K562 (cell line): ENCODE measurements at regions not wholly inside any gene's neighbourhood (a gene's known extent, or its start where the extent isn't known, plus 50 kb on each side); places are given as distances from the start of the nearest gene placed in this dataset.

Experiments used
- ATAC-seq: fragments of 200-7000 bp; cut with Tn5 transposase; 3 replicates; pipeline ENCODE4 v1.9.1; 2020; ENCODE audit warnings: moderate library complexity
- BruUV-seq: library from RNA; stranded (reverse); fragments of 400-500 nt; replicated peaks from 2 replicates; lab custom pipeline; 2021; lab: Mats Ljungman, UMichigan
- CTCF ChIA-PET: fragments of 300-600 bp; formaldehyde crosslinking; extraction: SDS; loops from one replicate; lab custom pipeline; 2021; ENCODE audit warnings: low intra/inter-chr PET ratio; lab: Yijun Ruan, JAX
- POLR2A ChIA-PET: fragments of 300-600, 350-650 bp; sonication (Branson Sonifier 250); formaldehyde crosslinking; extraction: SDS; loops from one replicate; lab custom pipeline; 2021; ENCODE audit warnings: antibody characterized with exemption, inconsistent platforms; lab: Yijun Ruan, JAX
- DNase-seq, 4 experiments: peaks; one replicate each; pipeline versions ENCODE4 v3.0.0 to v3.0.0-alpha.2; 2011 to 2018; ENCODE audit warnings: low spot score in 3 of 4, mixed read lengths in 3 of 4; ENCODE audit errors: extremely low read depth in 1 of 4
- FAIRE-seq: peaks from 2 replicates; lab custom pipeline; 2011; peaks lifted over from hg19 to GRCh38; lab: Jason Lieb, UNC
- H2AFZ ChIP-seq: 2 replicates; pipeline ENCODE4 v1.6.0; 2011; ENCODE audit warnings: low read depth, low read length, control low read depth, inconsistent platforms
- H3K27ac ChIP-seq: fragments of 200-600 bp; 3 replicates; pipeline ENCODE4 v1.8.0; 2011; ENCODE audit warnings: low read depth, mild to moderate bottlenecking, control low read depth, inconsistent platforms, low read length, moderate library complexity, mixed read lengths; ENCODE audit errors: extremely low read depth
- H3K27me3 ChIP-seq, 2 experiments: fragments of 300-600 bp in 1 of 2; 2 replicates in 1 of 2; 3 replicates in 1 of 2; pipeline versions ENCODE4 v1.6.0 to v1.8.0; 2011; ENCODE audit warnings: inconsistent platforms in 2 of 2, low read length in 2 of 2, mild to moderate bottlenecking in 1 of 2, mixed read lengths in 1 of 2, moderate library complexity in 1 of 2; ENCODE audit not compliant: control insufficient read depth in 2 of 2, insufficient read depth in 2 of 2
- H3K36me3 ChIP-seq: fragments of 300-600 bp; 3 replicates; pipeline ENCODE4 v1.8.0; 2011; ENCODE audit warnings: mild to moderate bottlenecking, low read length, inconsistent platforms; ENCODE audit not compliant: control insufficient read depth, insufficient read depth
- H3K4me1 ChIP-seq, 2 experiments: fragments of 200-600 bp in 1 of 2; replicated peaks in 1 of 2; 2 replicates in 1 of 2; 3 replicates in 1 of 2; pipeline versions ENCODE4 v1.5.1 to v1.8.0; 2011; ENCODE audit warnings: inconsistent platforms in 2 of 2, low read length in 2 of 2, mild to moderate bottlenecking in 1 of 2, mixed read lengths in 1 of 2, moderate library complexity in 1 of 2; ENCODE audit not compliant: control insufficient read depth in 2 of 2, insufficient read depth in 2 of 2
- H3K4me2 ChIP-seq: 2 replicates; pipeline ENCODE4 v1.6.1; 2011; ENCODE audit warnings: low read length, control low read depth, inconsistent platforms, mixed read lengths; ENCODE audit not compliant: insufficient read depth
- H3K4me3 ChIP-seq: fragments of 200-600 bp; sonication (generic), shearing (Covaris generic); 2 replicates; pipeline ENCODE4 v1.5.1; 2016; ENCODE audit warnings: control low read depth, inconsistent platforms
- H3K79me2 ChIP-seq: fragments of 200-600 bp; 3 replicates; pipeline ENCODE4 v1.8.0; 2011; ENCODE audit warnings: low read length, inconsistent platforms; ENCODE audit not compliant: control insufficient read depth, insufficient read depth
- H3K9ac ChIP-seq, 2 experiments: 2 replicates each; pipeline versions ENCODE4 v1.6.0 to v1.6.1; 2011; ENCODE audit warnings: low read depth in 2 of 2, low read length in 2 of 2, control low read depth in 1 of 2, inconsistent platforms in 1 of 2, mild to moderate bottlenecking in 1 of 2, mixed read lengths in 1 of 2; ENCODE audit not compliant: insufficient read depth in 1 of 2
- H3K9me1 ChIP-seq: one replicate; pipeline ENCODE4 v1.6.0; 2011; ENCODE audit warnings: inconsistent platforms, mild to moderate bottlenecking, low read length, moderate library complexity; ENCODE audit not compliant: control insufficient read depth, insufficient read depth
- H3K9me3 ChIP-seq: replicated peaks from 2 replicates; pipeline ENCODE4 v1.5.1; 2011; ENCODE audit warnings: low read depth, low read length, inconsistent platforms; ENCODE audit not compliant: control insufficient read depth, insufficient read depth
- H4K20me1 ChIP-seq: replicated peaks from 2 replicates; pipeline ENCODE4 v1.6.1; 2011; ENCODE audit warnings: low read length, inconsistent platforms, mixed read lengths; ENCODE audit not compliant: control insufficient read depth, insufficient read depth
- CHCHD3 ChIP-seq: fragments of 250-450 bp; sonication (Bioruptor Pico); IDR thresholded peaks from 2 replicates; pipeline ENCODE4 v2.1.2; 2022; ENCODE audit warnings: mild to moderate bottlenecking
- CTCFL ChIP-seq: IDR thresholded peaks from 2 replicates; pipeline ENCODE4 v1.6.1; 2011; ENCODE audit warnings: borderline replicate concordance, low read depth, mild to moderate bottlenecking, moderate library complexity, low read length; ENCODE audit not compliant: insufficient read depth, poor library complexity, severe bottlenecking
- EHMT2 ChIP-seq: fragments of 450-650 bp; IDR thresholded peaks from 2 replicates; pipeline ENCODE4 v1.6.1; 2018; ENCODE audit warnings: antibody characterized with exemption
- MAFG ChIP-seq: fragments of 450-650 bp; conservative IDR thresholded peaks from 2 replicates; pipeline ENCODE4 v1.6.1; 2016; ENCODE audit warnings: missing genetic modification characterization, missing compliant biosample characterization
- NFXL1 ChIP-seq: fragments of 450-650 bp; formaldehyde crosslinking; IDR thresholded peaks from 2 replicates; pipeline ENCODE4 v1.4.0; 2021; ENCODE audit warnings: mild to moderate bottlenecking
- NR4A1 ChIP-seq, 2 experiments: fragments of 250-450 bp in 1 of 2; fragments of 450-650 bp in 1 of 2; sonication (Bioruptor Pico) in 1 of 2; IDR thresholded peaks; 2 replicates each; pipeline versions ENCODE4 v1.4.0 to v1.6.1; 2016 to 2020; ENCODE audit warnings: mild to moderate bottlenecking in 2 of 2, missing compliant biosample characterization in 1 of 2, missing genetic modification characterization in 1 of 2, moderate library complexity in 1 of 2
- PREB ChIP-seq: sonication (generic); formaldehyde crosslinking; IDR thresholded peaks from 2 replicates; pipeline ENCODE4 v1.8.1; 2023; ENCODE audit warnings: mild to moderate bottlenecking, missing genetic modification reagents
- SRSF1 ChIP-seq: fragments of 200-400 bp; formaldehyde crosslinking; IDR thresholded peaks from 2 replicates; pipeline ENCODE4 v1.6.1; 2017; ENCODE audit warnings: mild to moderate bottlenecking, low read depth, low read length, moderate library complexity
- TEAD1 ChIP-seq, 2 experiments: fragments of 450-650 bp in 1 of 2; sonication (generic) in 1 of 2; formaldehyde crosslinking; IDR thresholded peaks; 2 replicates each; pipeline versions ENCODE4 v1.4.0 to v1.8.0; 2020 to 2022; ENCODE audit warnings: mild to moderate bottlenecking in 2 of 2, missing genetic modification reagents in 1 of 2
- ZNF212 ChIP-seq: fragments of 450-650 bp; formaldehyde crosslinking; IDR thresholded peaks from 2 replicates; pipeline ENCODE4 v1.4.0; 2020; ENCODE audit warnings: mild to moderate bottlenecking
- ZNF449 ChIP-seq: fragments of 250-450 bp; sonication (Bioruptor Pico); IDR thresholded peaks from 2 replicates; pipeline ENCODE4 v1.8.0; 2022; ENCODE audit warnings: moderate library complexity, mild to moderate bottlenecking, inconsistent platforms
- ZNF518B ChIP-seq: fragments of 250-450 bp; sonication (Bioruptor Pico); IDR thresholded peaks from 2 replicates; pipeline ENCODE4 v1.5.0; 2021; ENCODE audit warnings: mild to moderate bottlenecking, moderate library complexity
- ZSCAN32 ChIP-seq: fragments of 450-650 bp; formaldehyde crosslinking; IDR thresholded peaks from 2 replicates; pipeline ENCODE4 v1.4.0; 2020; ENCODE audit warnings: mild to moderate bottlenecking, moderate library complexity
- WGBS: fragments of 100-300 bp; shearing (Covaris generic); methylation state at CpG from one replicate; pipeline ENCODE4 v1.1.6; 2016; ENCODE audit warnings: low coverage, mixed read lengths; ENCODE audit not compliant: insufficient coverage; ENCODE audit errors: missing lambda C conversion rate; 5-methylcytosine and 5-hydroxymethylcytosine counted together
- in situ Hi-C: fragments of 300-500 bp; cut with MboI; formaldehyde crosslinking; loops from 4 replicates; pipeline ENCODE4 v1.15.0; 2018; ENCODE audit warnings: inconsistent platforms, mixed read lengths
- intact Hi-C: fragments of 100-400 bp; cut with micrococcal nuclease; formaldehyde crosslinking; loops from 2 replicates; pipeline ENCODE4 v1.14.2; 2022

GRCh38 chr7:67771846-67772605 is 775.4 kb downstream of the TYW1 start:
- Histone ChIP-seq H3K9me3 (no peaks in the 10 kb centered on the region), H3K27me3 (no peaks in the 10 kb centered on the region; a peak in 1 of 5 replicates), H4K20me1 (no peaks in the 10 kb centered on the region), H3K27ac (no peak overlapping the region), H3K4me3 (no peak overlapping the region), H3K4me2 (no peak overlapping the region), H2AFZ (no peak overlapping the region), H3K4me1 (no peaks in the 10 kb centered on the region), H3K9me1 (no peaks in the 10 kb centered on the region), H3K9ac (no peak overlapping the region), H3K36me3 (no peaks in the 10 kb centered on the region), H3K79me2 (no peaks in the 10 kb centered on the region)
- intact Hi-C loops (no loop called here), in situ Hi-C loops (no loop called here)
- CTCF ChIA-PET = no interaction called here
- 1% methylated on average over 15 of the region's 15 CpGs for whole genome bisulfite sequencing
- TF ChIP-seq ZNF449 (CRISPR knock-in tag) = no peak
- no peak for TF ChIP-seq ZNF212
- TF ChIP-seq NFXL1 (CRISPR knock-in tag) = no peak
- no peak for TF ChIP-seq TEAD1 (CRISPR knock-in tag; IDR thresholded peaks at IDR 0.05)
- no peak for TF ChIP-seq ZSCAN32
- no peak for TF ChIP-seq EHMT2
- TF ChIP-seq PREB = no peak
- TF ChIP-seq MAFG (tag) = no peak
- no peak for TF ChIP-seq CTCFL
- no peak for TF ChIP-seq SRSF1
- TF ChIP-seq NR4A1 (CRISPR knock-in tag; IDR thresholded peaks at IDR 0.05) = no peak
- TF ChIP-seq NR4A1 (tag; IDR thresholded peaks at IDR 0.05) = no peak
- no peak for TF ChIP-seq CHCHD3 (CRISPR knock-in tag)
- no peak for TF ChIP-seq ZNF518B
- no TSS peak for BruUV-seq
- ATAC-seq (no peak), DNase-seq (no peak), FAIRE-seq (no peak)
- POLR2A ChIA-PET = no interaction called here
